HCT116 (cell line): ENCODE measurements at regions not wholly inside any gene's neighbourhood (a gene's known extent, or its start where the extent isn't known, plus 50 kb on each side); places are given as distances from the start of the nearest gene placed in this dataset.

Experiments
- ATAC-seq: fragments of 200-7000 bp; cut with Tn5 transposase; 2 replicates; pipeline ENCODE4 v1.9.1; 2020; ENCODE audit warnings: mild to moderate bottlenecking, moderate library complexity
- BruUV-seq: library from RNA; stranded (reverse); fragments of 400-500 nt; replicated peaks from 2 replicates; lab custom pipeline; 2021; lab: Mats Ljungman, UMichigan
- CTCF ChIA-PET: fragments of 300-600 bp; sonication (Branson Sonifier 250); formaldehyde crosslinking; loops from one replicate; lab custom pipeline; 2021; ENCODE audit warnings: antibody characterized with exemption; lab: Charles Lee
- POLR2A ChIA-PET: fragments of 300-600, 350-600 bp; sonication (Branson Sonifier 250); formaldehyde crosslinking; loops from one replicate; lab custom pipeline; 2021; ENCODE audit warnings: antibody characterized with exemption; lab: Charles Lee
- RAD21 ChIA-PET, 2 experiments: fragments of 300-600 bp; sonication (Branson Sonifier 250); formaldehyde crosslinking; loops; one replicate each; lab custom pipeline; 2023; ENCODE audit warnings: low total read pairs in 2 of 2; ENCODE audit not compliant: uncharacterized antibody in 2 of 2, unreplicated experiment in 2 of 2, low non-redundant PET in 1 of 2; lab: Charles Lee
- DNase-seq: peaks from one replicate; pipeline ENCODE4 v3.0.0-alpha.2; 2010; ENCODE audit warnings: low read depth, low spot score
- H2AFZ ChIP-seq: fragments of 200-600 bp; shearing (Covaris generic), sonication (generic); 2 replicates; pipeline ENCODE4 v1.6.1; 2017; ENCODE audit warnings: low read depth, mixed run types, mixed read lengths, antibody characterized with exemption, low read length; ENCODE audit not compliant: poor library complexity, severe bottlenecking
- H3K27ac ChIP-seq: 2 replicates; pipeline ENCODE4 v1.5.1; 2012; ENCODE audit warnings: low read depth, low read length
- H3K27me3 ChIP-seq: fragments of 200-600 bp; sonication (generic); 2 replicates; pipeline ENCODE4 v1.6.1; 2016; ENCODE audit warnings: mixed run types, low read length, mixed read lengths; ENCODE audit not compliant: insufficient read depth
- H3K36me3 ChIP-seq, 2 experiments: fragments of 200-500 bp in 1 of 2; fragments of 200-600 bp in 1 of 2; sonication (Bioruptor generic) in 1 of 2; sonication (generic) in 1 of 2; 2 replicates each; pipeline versions ENCODE4 v1.5.1 to v1.6.1; 2014 to 2016; ENCODE audit warnings: low read length in 2 of 2, inconsistent platforms in 1 of 2, mixed read lengths in 1 of 2, mixed run types in 1 of 2; ENCODE audit not compliant: insufficient read depth in 2 of 2, control insufficient read depth in 1 of 2
- H3K4me1 ChIP-seq, 2 experiments: fragments of 200-600 bp in 1 of 2; sonication (generic) in 1 of 2; 2 replicates each; pipeline versions ENCODE4 v1.5.1 to v1.6.1; 2012 to 2017; ENCODE audit warnings: low read length in 2 of 2, inconsistent platforms in 1 of 2, mild to moderate bottlenecking in 1 of 2, mixed read lengths in 1 of 2, mixed run types in 1 of 2, moderate library complexity in 1 of 2; ENCODE audit not compliant: insufficient read depth in 2 of 2, control insufficient read depth in 1 of 2
- H3K4me2 ChIP-seq: fragments of 200-600 bp; sonication (generic); 2 replicates; pipeline ENCODE4 v1.6.1; 2017; ENCODE audit warnings: mixed run types, low read length, mixed read lengths
- H3K4me3 ChIP-seq, 2 experiments: fragments of 200-600 bp in 1 of 2; sonication (generic) in 1 of 2; replicated peaks in 1 of 2; 2 replicates each; pipeline ENCODE4 v1.5.1; 2011 to 2016; ENCODE audit warnings: low read length in 2 of 2, control low read depth in 1 of 2, low read depth in 1 of 2, mild to moderate bottlenecking in 1 of 2, mixed read lengths in 1 of 2, mixed run types in 1 of 2
- H3K79me2 ChIP-seq: fragments of 200-600 bp; sonication (generic); 2 replicates; pipeline ENCODE4 v1.6.1; 2017; ENCODE audit warnings: mild to moderate bottlenecking, mixed run types, low read length, moderate library complexity, mixed read lengths; ENCODE audit not compliant: insufficient read depth
- H3K9ac ChIP-seq: fragments of 200-600 bp; sonication (generic); 2 replicates; pipeline ENCODE4 v1.6.1; 2016; ENCODE audit warnings: low read length, mixed read lengths
- H3K9me2 ChIP-seq: fragments of 200-600 bp; sonication (generic), shearing (Covaris generic); 2 replicates; pipeline ENCODE4 v1.6.1; 2017; ENCODE audit warnings: mixed run types, mild to moderate bottlenecking, moderate library complexity; ENCODE audit not compliant: insufficient read depth
- H3K9me3 ChIP-seq, 2 experiments: fragments of 200-500 bp in 1 of 2; fragments of 200-600 bp in 1 of 2; sonication (Bioruptor generic) in 1 of 2; sonication (generic) in 1 of 2; 2 replicates each; pipeline ENCODE4 v1.6.1; 2014 to 2017; ENCODE audit warnings: low read length in 2 of 2, mixed read lengths in 2 of 2, inconsistent platforms in 1 of 2, low read depth in 1 of 2, mild to moderate bottlenecking in 1 of 2, mixed run types in 1 of 2, moderate library complexity in 1 of 2; ENCODE audit not compliant: control insufficient read depth in 1 of 2, insufficient read depth in 1 of 2
- H4K20me1 ChIP-seq: fragments of 200-600 bp; sonication (generic), shearing (Covaris generic); 2 replicates; pipeline ENCODE4 v1.6.1; 2017; ENCODE audit warnings: mixed run types, mild to moderate bottlenecking, moderate library complexity; ENCODE audit not compliant: insufficient read depth
- ATF3 ChIP-seq: IDR thresholded peaks from 2 replicates; pipeline ENCODE4 v1.6.1; 2012
- CEBPB ChIP-seq: IDR thresholded peaks from 2 replicates; pipeline ENCODE4 v1.6.1; 2012; ENCODE audit warnings: low read depth
- EGR1 ChIP-seq: IDR thresholded peaks from 2 replicates; pipeline ENCODE4 v1.6.1; 2012; ENCODE audit warnings: low read depth
- EZH2phosphoT487 ChIP-seq: fragments of 200-600 bp; IDR thresholded peaks from 2 replicates; pipeline ENCODE4 v1.6.1; 2018; ENCODE audit warnings: antibody characterized with exemption, borderline replicate concordance
- JUND ChIP-seq: IDR thresholded peaks from 2 replicates; pipeline ENCODE4 v1.6.1; 2012
- POLR2A ChIP-seq: IDR thresholded peaks from 2 replicates; pipeline ENCODE4 v1.7.0; 2011; ENCODE audit warnings: borderline replicate concordance; ENCODE audit not compliant: insufficient read depth, insufficient read length; ENCODE audit errors: extremely low read depth
- RAD21 ChIP-seq: IDR thresholded peaks from 2 replicates; pipeline ENCODE4 v1.6.1; 2012; ENCODE audit warnings: low read depth, mild to moderate bottlenecking
- REST ChIP-seq: IDR thresholded peaks from 2 replicates; pipeline ENCODE4 v1.6.1; 2012; ENCODE audit warnings: low read depth
- SIN3A ChIP-seq: IDR thresholded peaks from 2 replicates; pipeline ENCODE4 v1.6.1; 2012; ENCODE audit warnings: low read depth
- SRF ChIP-seq: IDR thresholded peaks from 2 replicates; pipeline ENCODE4 v1.6.1; 2012; ENCODE audit warnings: low read depth
- ZBTB33 ChIP-seq: IDR thresholded peaks from 2 replicates; pipeline ENCODE4 v1.6.1; 2011; ENCODE audit warnings: mild to moderate bottlenecking, low read length, moderate library complexity; ENCODE audit not compliant: insufficient replicate concordance; ENCODE audit errors: extremely low read depth
- ZFX ChIP-seq: fragments of 450-650 bp; IDR thresholded peaks from 2 replicates; pipeline ENCODE4 v1.6.1; 2017
- ZNF274 ChIP-seq: fragments of 200-500 bp; sonication (Bioruptor generic); IDR thresholded peaks from 2 replicates; pipeline ENCODE4 v1.6.1; 2014; ENCODE audit warnings: mild to moderate bottlenecking, low read depth, low read length, inconsistent platforms
- intact Hi-C: fragments of 100-400 bp; cut with micrococcal nuclease; formaldehyde crosslinking; loops from 2 replicates; pipeline ENCODE4 v1.10.0; 2022
- TF ChIP-seq, protein P1 (sequence below): IDR thresholded peaks from 2 replicates; pipeline ENCODE4 v1.6.1; 2012

- CTCF ChIA-PET: interaction anchor here (0.8 kb wide), 1 partner anchor 17 kb away, joined by 3 read pairs; no protein-coding TSS in a partner anchor
- POLR2A ChIA-PET: no interaction called here
- Histone ChIP-seq H4K20me1 (no peaks in the 10 kb centered on the region), H3K9me3 (no peaks in the 10 kb centered on the region), H3K79me2 (no peaks in the 10 kb centered on the region), H3K27ac (no peak overlapping the region), H2AFZ (no peak overlapping the region), H3K27me3 (peaks cover 5% of the 10 kb centered on the region; the same call in 1 of the 2 replicates), H3K4me1 (peaks cover 0 to 10% of the 10 kb centered on the region in 2 experiments; a peak in 1 of 4 replicates), H3K9ac (no peak overlapping the region), H3K4me3 (no peak overlapping the region), H3K36me3 (no peaks in the 10 kb centered on the region), H3K9me2 (no peaks in the 10 kb centered on the region), H3K4me2 (no peak overlapping the region)
- no TSS peak for BruUV-seq
- no peak for ATAC-seq
- intact Hi-C loops: no loop called here
- RAD21 ChIA-PET: no interaction called here
- no peak for DNase-seq
- no peak for TF ChIP-seq EZH2phosphoT487
- TF ChIP-seq, protein P1, sequence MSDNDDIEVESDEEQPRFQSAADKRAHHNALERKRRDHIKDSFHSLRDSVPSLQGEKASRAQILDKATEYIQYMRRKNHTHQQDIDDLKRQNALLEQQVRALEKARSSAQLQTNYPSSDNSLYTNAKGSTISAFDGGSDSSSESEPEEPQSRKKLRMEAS: no peak
- no peak for TF ChIP-seq EGR1
- TF ChIP-seq RAD21: no peak
- TF ChIP-seq ZBTB33: no peak
- TF ChIP-seq POLR2A: no peak
- no peak for TF ChIP-seq ATF3
- no peak for TF ChIP-seq SRF
- TF ChIP-seq CEBPB: no peak
- no peak for TF ChIP-seq REST
- no peak for TF ChIP-seq SIN3A
- no peak for TF ChIP-seq JUND
- no peak for TF ChIP-seq ZNF274
- no peak for TF ChIP-seq ZFX
Measured at GRCh38 chr2:65727816-65728215, 295.4 kb upstream of the SPRED2 start.
